Suppressor macrophage (primary cell): ENCODE measurements at regions not wholly inside any gene's neighbourhood (a gene's known extent, or its start where the extent isn't known, plus 50 kb on each side); places are given as distances from the start of the nearest gene placed in this dataset.

ENCODE experiments used
- DNase-seq, 4 experiments: peaks; one replicate each; pipeline ENCODE4 v3.0.0-alpha.2; 2020 to 2022

GRCh38 chr6:141303907-141304306 lies 828.8 kb upstream of the GJE1 start:
- no peak for DNase-seq

GRCh38 chr6:141301779-141302178 lies 830.9 kb upstream of the GJE1 start:
- DNase-seq, result no peak

GRCh38 chr6:141290941-141291721 lies 841.6 kb upstream of the GJE1 start:
- no peak for DNase-seq

GRCh38 chr6:141288947-141289346 lies 843.8 kb upstream of the GJE1 start:
- no peak for DNase-seq

GRCh38 chr6:141282263-141282662 lies 850.5 kb upstream of the GJE1 start:
- no peak for DNase-seq

- DNase-seq, result no peak
Observed at GRCh38 chr6:141269684-141270083, 863.0 kb upstream of the GJE1 start.

- no peak for DNase-seq
Observed at GRCh38 chr6:141267420-141267819, 865.3 kb upstream of the GJE1 start.

GRCh38 chr6:141265756-141266623 lies 866.7 kb upstream of the GJE1 start:
- DNase-seq, result no peak

GRCh38 chr6:141264101-141264500 lies 868.6 kb upstream of the GJE1 start:
- DNase-seq, result no peak

- DNase-seq, result no peak
Observed at GRCh38 chr6:141261672-141262060, 871.1 kb upstream of the GJE1 start.

GRCh38 chr6:141261016-141261671 lies 871.6 kb upstream of the GJE1 start:
- no peak for DNase-seq

- DNase-seq, result no peak
Observed at GRCh38 chr6:141260627-141261015, 872.1 kb upstream of the GJE1 start.

GRCh38 chr6:141259807-141260206 lies 872.9 kb upstream of the GJE1 start:
- no peak for DNase-seq

GRCh38 chr6:141259091-141259490 lies 873.6 kb upstream of the GJE1 start:
- DNase-seq, result no peak

- no peak for DNase-seq
Observed at GRCh38 chr6:141258516-141258915, 874.2 kb upstream of the GJE1 start.

GRCh38 chr6:141254336-141254735 lies 878.4 kb upstream of the GJE1 start:
- DNase-seq, result no peak

GRCh38 chr6:141252828-141253608 lies 879.7 kb upstream of the GJE1 start:
- no peak for DNase-seq

- no peak for DNase-seq
Observed at GRCh38 chr6:141251286-141251685, 881.4 kb upstream of the GJE1 start.

GRCh38 chr6:141248021-141248799 lies 884.5 kb upstream of the GJE1 start:
- DNase-seq, result no peak

- DNase-seq, result no peak
Observed at GRCh38 chr6:141244366-141244765, 888.4 kb upstream of the GJE1 start.

GRCh38 chr6:141242957-141243356 lies 889.8 kb upstream of the GJE1 start:
- no peak for DNase-seq

GRCh38 chr6:141229296-141229695 lies 903.4 kb upstream of the GJE1 start:
- DNase-seq, result no peak
